ENCODE measurements at regions not wholly inside any gene's neighbourhood (a gene's known extent, or its start where the extent isn't known, plus 50 kb on each side); places are given as distances from the start of the nearest gene placed in this dataset.
"Not testable (repeated sequence)": the region's sequence is repeated elsewhere in the genome, so short reads cannot be mapped to it uniquely, and the experiment has no call there.

GRCh38 chr18:60915160-60915559 is 418.1 kb upstream of the CDH20 start:
- Mint-ChIP-seq H3K4me3 (ENCODE audit: unreplicated experiment) (no peak overlapping the region), H3K4me1 (ENCODE audit: low read depth, unreplicated experiment) (no peaks in the 10 kb centered on the region), H3K36me3 (ENCODE audit: insufficient read depth, unreplicated experiment) (no peaks in the 10 kb centered on the region), H3K9me3 (ENCODE audit: unreplicated experiment) (no peaks in the 10 kb centered on the region), H3K27me3 (ENCODE audit: insufficient read depth, unreplicated experiment) (no peaks in the 10 kb centered on the region), H3K27ac (ENCODE audit: unreplicated experiment) (no peak overlapping the region)
- no TSS peak for BruUV-seq (replicated peaks)
- DNase-seq: no peak
- intact Hi-C loops (cut with micrococcal nuclease; ENCODE audit: unreplicated experiment): no loop called here
- POLR2A ChIA-PET: no interaction called here
- H3K9me3 ChIP-seq: no peaks in the 10 kb centered on the region
- H3K4me3 ChIP-seq (ENCODE audit: low read depth, low read length): no peak overlapping the region
- no peaks in the 10 kb centered on the region for H3K36me3 ChIP-seq (ENCODE audit: control insufficient read depth, insufficient read depth, low read length)
- CTCF ChIA-PET: no interaction called here
- no peaks in the 10 kb centered on the region for H3K27me3 ChIP-seq (replicated peaks; ENCODE audit: control insufficient read depth, insufficient read depth, low read length)
- H3K4me1 ChIP-seq: no peaks in the 10 kb centered on the region
- TF ChIP-seq, protein P1, sequence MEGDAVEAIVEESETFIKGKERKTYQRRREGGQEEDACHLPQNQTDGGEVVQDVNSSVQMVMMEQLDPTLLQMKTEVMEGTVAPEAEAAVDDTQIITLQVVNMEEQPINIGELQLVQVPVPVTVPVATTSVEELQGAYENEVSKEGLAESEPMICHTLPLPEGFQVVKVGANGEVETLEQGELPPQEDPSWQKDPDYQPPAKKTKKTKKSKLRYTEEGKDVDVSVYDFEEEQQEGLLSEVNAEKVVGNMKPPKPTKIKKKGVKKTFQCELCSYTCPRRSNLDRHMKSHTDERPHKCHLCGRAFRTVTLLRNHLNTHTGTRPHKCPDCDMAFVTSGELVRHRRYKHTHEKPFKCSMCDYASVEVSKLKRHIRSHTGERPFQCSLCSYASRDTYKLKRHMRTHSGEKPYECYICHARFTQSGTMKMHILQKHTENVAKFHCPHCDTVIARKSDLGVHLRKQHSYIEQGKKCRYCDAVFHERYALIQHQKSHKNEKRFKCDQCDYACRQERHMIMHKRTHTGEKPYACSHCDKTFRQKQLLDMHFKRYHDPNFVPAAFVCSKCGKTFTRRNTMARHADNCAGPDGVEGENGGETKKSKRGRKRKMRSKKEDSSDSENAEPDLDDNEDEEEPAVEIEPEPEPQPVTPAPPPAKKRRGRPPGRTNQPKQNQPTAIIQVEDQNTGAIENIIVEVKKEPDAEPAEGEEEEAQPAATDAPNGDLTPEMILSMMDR (IDR thresholded peaks at IDR 0.05; ENCODE audit: insufficient read depth in 1 of 2, low read depth in 1 of 2, low read length in 1 of 2, severe bottlenecking in 1 of 2, unreplicated experiment in 1 of 2): no peak

DNA sequence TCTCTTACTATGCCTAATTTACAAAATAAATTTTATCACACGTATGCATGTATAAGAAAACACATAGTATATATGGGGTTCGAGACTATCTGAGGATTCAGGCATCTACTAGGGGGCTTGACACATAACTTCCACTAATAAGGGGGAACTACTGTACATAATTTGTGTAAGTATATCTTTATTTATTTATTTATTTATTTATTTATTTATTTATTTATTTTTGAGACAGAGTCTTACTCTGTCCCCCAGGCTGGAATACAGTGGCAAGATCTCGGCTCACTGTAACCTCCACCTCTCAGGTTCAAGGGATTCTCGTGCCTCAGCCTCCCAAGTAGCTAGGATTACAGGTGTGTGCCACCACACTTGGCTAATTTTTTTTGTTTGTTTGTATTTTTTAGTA is 414.4 kb upstream of the CDH20 start:
- DNase-seq; H3K9me3 Mint-ChIP-seq (ENCODE audit: unreplicated experiment); BruUV-seq (replicated peaks); H3K4me1 Mint-ChIP-seq (ENCODE audit: low read depth, unreplicated experiment); CTCF ChIA-PET; POLR2A ChIA-PET; H3K4me3 Mint-ChIP-seq (ENCODE audit: unreplicated experiment); intact Hi-C loops (cut with micrococcal nuclease; ENCODE audit: unreplicated experiment); H3K27ac Mint-ChIP-seq (ENCODE audit: unreplicated experiment); H3K4me1 ChIP-seq; H3K4me3 ChIP-seq (ENCODE audit: low read depth, low read length); H3K27me3 Mint-ChIP-seq (ENCODE audit: insufficient read depth, unreplicated experiment); H3K27me3 ChIP-seq (replicated peaks; ENCODE audit: control insufficient read depth, insufficient read depth, low read length); H3K36me3 ChIP-seq (ENCODE audit: control insufficient read depth, insufficient read depth, low read length); H3K9me3 ChIP-seq; H3K36me3 Mint-ChIP-seq (ENCODE audit: insufficient read depth, unreplicated experiment): not testable (repeated sequence)

DNA sequence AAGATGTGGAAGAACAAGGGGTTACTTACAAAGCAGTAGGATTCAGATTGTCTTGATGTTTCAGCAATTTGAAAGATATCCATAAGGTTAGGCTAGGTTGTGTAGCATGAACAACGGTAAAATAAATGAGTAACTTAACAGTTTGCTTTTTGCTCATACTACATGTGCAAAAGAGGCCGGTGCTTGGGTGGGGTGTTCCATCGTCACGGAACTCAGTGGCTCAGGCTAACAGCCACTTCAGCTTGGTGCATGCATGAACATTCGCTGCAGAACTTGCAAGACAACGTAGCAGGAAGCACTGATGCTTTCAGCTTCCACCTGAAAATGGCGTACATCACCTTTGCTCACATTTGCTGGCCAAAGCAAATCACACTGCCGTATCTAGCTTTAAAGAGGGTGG is 407.3 kb upstream of the CDH20 start:
- no peak for DNase-seq
- no peaks in the 10 kb centered on the region for H3K36me3 Mint-ChIP-seq (ENCODE audit: insufficient read depth, unreplicated experiment)
- H3K4me3 ChIP-seq (ENCODE audit: low read depth, low read length): no peak overlapping the region
- H3K36me3 ChIP-seq (ENCODE audit: control insufficient read depth, insufficient read depth, low read length): no peaks in the 10 kb centered on the region
- no peaks in the 10 kb centered on the region for H3K4me1 Mint-ChIP-seq (ENCODE audit: low read depth, unreplicated experiment)
- intact Hi-C loops (cut with micrococcal nuclease; ENCODE audit: unreplicated experiment): no loop called here
- H3K27me3 ChIP-seq (replicated peaks; ENCODE audit: control insufficient read depth, insufficient read depth, low read length): no peaks in the 10 kb centered on the region
- no peak overlapping the region for H3K4me3 Mint-ChIP-seq (ENCODE audit: unreplicated experiment)
- no peaks in the 10 kb centered on the region for H3K4me1 ChIP-seq
- ChIA-PET POLR2A (no interaction called here), CTCF (no interaction called here)
- no TSS peak for BruUV-seq (replicated peaks)
- H3K9me3 Mint-ChIP-seq (ENCODE audit: unreplicated experiment): no peaks in the 10 kb centered on the region
- no peaks in the 10 kb centered on the region for H3K27me3 Mint-ChIP-seq (ENCODE audit: insufficient read depth, unreplicated experiment)
- no peak overlapping the region for H3K27ac Mint-ChIP-seq (ENCODE audit: unreplicated experiment)
- TF ChIP-seq, protein P1 (IDR thresholded peaks at IDR 0.05; ENCODE audit: insufficient read depth in 1 of 2, low read depth in 1 of 2, low read length in 1 of 2, severe bottlenecking in 1 of 2, unreplicated experiment in 1 of 2): no peak
- H3K9me3 ChIP-seq: no peaks in the 10 kb centered on the region

DNA sequence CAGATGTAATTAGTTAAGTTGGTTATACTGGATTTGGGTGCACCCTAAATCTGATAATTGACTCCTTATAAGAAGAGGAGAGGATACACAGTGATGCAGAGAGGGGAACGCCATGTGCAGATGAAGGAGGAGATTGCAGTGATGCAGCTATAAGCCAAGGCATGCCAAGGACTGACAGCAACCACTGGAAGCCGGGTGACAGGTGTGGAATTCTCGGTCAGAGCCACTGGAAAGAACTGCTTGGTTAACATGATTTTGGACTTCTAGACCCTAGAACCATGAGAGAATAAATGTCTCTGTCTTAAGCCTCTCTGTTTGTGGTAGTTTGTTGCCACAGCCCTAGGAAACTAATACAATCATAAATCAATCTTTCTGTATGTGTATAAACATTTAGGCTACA is 403.3 kb upstream of the CDH20 start:
- H3K9me3 Mint-ChIP-seq (ENCODE audit: unreplicated experiment): no peaks in the 10 kb centered on the region
- no peak overlapping the region for H3K27ac Mint-ChIP-seq (ENCODE audit: unreplicated experiment)
- Histone ChIP-seq H3K4me3 (ENCODE audit: low read depth, low read length) (no peak overlapping the region), H3K4me1 (no peaks in the 10 kb centered on the region), H3K27me3 (replicated peaks; ENCODE audit: control insufficient read depth, insufficient read depth, low read length) (no peaks in the 10 kb centered on the region), H3K36me3 (ENCODE audit: control insufficient read depth, insufficient read depth, low read length) (no peaks in the 10 kb centered on the region), H3K9me3 (no peaks in the 10 kb centered on the region)
- H3K36me3 Mint-ChIP-seq (ENCODE audit: insufficient read depth, unreplicated experiment): no peaks in the 10 kb centered on the region
- ChIA-PET CTCF (no interaction called here), POLR2A (no interaction called here)
- H3K4me1 Mint-ChIP-seq (ENCODE audit: low read depth, unreplicated experiment): no peaks in the 10 kb centered on the region
- no peak for DNase-seq
- no peak overlapping the region for H3K4me3 Mint-ChIP-seq (ENCODE audit: unreplicated experiment)
- intact Hi-C loops (cut with micrococcal nuclease; ENCODE audit: unreplicated experiment): no loop called here
- TF ChIP-seq, protein P1 (IDR thresholded peaks at IDR 0.05; ENCODE audit: insufficient read depth in 1 of 2, low read depth in 1 of 2, low read length in 1 of 2, severe bottlenecking in 1 of 2, unreplicated experiment in 1 of 2): no peak
- no TSS peak for BruUV-seq (replicated peaks)
- H3K27me3 Mint-ChIP-seq (ENCODE audit: insufficient read depth, unreplicated experiment): no peaks in the 10 kb centered on the region

Measured in Caco-2 (cell line).